Activated naive CD4-positive, alpha-beta T cell treated with anti-CD3 and anti-CD28 coated beads, Interleukin-2, amount 10 ng/mL, durations not matched to agents 7 days and 5 days (primary cell): ENCODE measurements at regions not wholly inside any gene's neighbourhood (a gene's known extent, or its start where the extent isn't known, plus 50 kb on each side); places are given as distances from the start of the nearest gene placed in this dataset.

Experiments used
- CTCF ChIA-PET: fragments of 350-600 bp; sonication (Branson Sonifier 250); formaldehyde crosslinking; loops from one replicate; lab custom pipeline; 2021; ENCODE audit warnings: antibody characterized with exemption; lab: Charles Lee
- DNase-seq: peaks from one replicate; pipeline ENCODE4 v3.0.0-alpha.2; 2020
- H3K27ac Mint-ChIP-seq: one replicate; pipeline ENCODE4 v1.8.0; 2021; ENCODE audit warnings: mild to moderate bottlenecking, moderate library complexity, mixed read lengths
- H3K27me3 Mint-ChIP-seq: one replicate; pipeline ENCODE4 v1.8.0; 2021; ENCODE audit warnings: mild to moderate bottlenecking, mixed read lengths
- H3K36me3 Mint-ChIP-seq: one replicate; pipeline ENCODE4 v1.8.0; 2021; ENCODE audit warnings: mixed read lengths
- H3K4me1 Mint-ChIP-seq: one replicate; pipeline ENCODE4 v1.8.0; 2021; ENCODE audit warnings: mixed read lengths
- H3K4me3 Mint-ChIP-seq: one replicate; pipeline ENCODE4 v1.8.0; 2021; ENCODE audit warnings: mild to moderate bottlenecking, moderate library complexity, mixed read lengths
- H3K9me3 Mint-ChIP-seq: one replicate; pipeline ENCODE4 v1.8.0; 2021; ENCODE audit warnings: mixed read lengths

DNA sequence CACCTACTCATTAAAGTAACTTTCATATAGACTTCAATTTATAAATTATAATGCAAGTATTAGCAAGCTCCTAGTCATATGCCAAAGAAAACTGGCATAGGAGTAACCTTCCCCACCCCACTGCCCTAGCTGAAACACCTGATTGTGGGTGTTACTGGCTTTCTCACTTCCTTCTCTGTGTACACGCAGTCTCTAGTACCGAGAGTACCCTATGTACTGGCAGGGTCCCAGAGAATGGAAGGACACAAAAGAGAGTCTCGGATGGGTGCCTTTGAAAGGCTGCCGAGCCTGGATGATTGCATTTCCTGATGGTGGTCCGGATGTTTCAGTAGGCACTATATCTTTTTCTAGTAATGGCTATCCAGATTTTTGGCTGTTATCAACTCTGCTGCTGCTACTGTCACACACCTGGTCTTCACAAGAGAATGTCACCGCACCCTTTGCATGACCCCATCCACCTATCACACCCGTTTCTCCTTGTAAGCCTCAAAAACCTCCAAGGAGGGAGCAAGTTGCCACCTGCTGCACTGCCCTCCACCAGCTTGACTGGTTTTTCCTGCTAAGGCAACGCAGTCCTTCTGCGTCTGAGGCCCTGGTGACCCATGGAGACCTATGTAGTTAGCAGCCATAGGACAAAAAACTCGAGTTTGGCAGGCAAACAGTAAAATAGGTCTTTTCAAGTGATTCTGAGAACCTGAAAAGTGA is 53.8 kb upstream of the CLINT1 start:
- DNase-seq: no peak
- no peaks in the 10 kb centered on the region for H3K9me3 Mint-ChIP-seq
- H3K27ac Mint-ChIP-seq: no peak overlapping the region
- peaks cover 7% of the 10 kb centered on the region for H3K27me3 Mint-ChIP-seq
- no peaks in the 10 kb centered on the region for H3K36me3 Mint-ChIP-seq
- H3K4me1 Mint-ChIP-seq: peaks cover 4% of the 10 kb centered on the region
- no peak overlapping the region for H3K4me3 Mint-ChIP-seq
- CTCF ChIA-PET: no interaction called here

DNA sequence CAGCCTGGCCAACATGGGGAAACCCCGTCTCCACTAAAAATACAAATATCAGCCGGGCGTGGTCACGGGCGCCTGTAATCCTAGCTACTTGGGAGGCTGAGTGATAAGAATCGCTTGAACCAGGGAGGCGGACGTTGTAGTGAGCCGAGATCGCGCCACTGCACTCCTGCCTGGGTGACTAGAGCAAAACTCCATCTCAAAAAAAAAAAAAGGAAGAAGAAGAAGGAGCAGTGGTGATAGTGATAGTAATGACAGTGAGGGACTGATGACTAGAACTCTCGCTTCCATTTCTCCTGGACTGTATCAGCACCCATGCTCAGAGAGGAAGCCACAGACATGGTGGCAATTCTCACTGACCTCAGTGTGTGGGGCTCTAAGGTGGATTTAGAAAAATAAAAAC is 52.6 kb upstream of the CLINT1 start:
- H3K27ac Mint-ChIP-seq: no peak overlapping the region
- peaks cover 10% of the 10 kb centered on the region for H3K27me3 Mint-ChIP-seq
- DNase-seq: no peak
- no peaks in the 10 kb centered on the region for H3K36me3 Mint-ChIP-seq
- no peaks in the 10 kb centered on the region for H3K9me3 Mint-ChIP-seq
- no peaks in the 10 kb centered on the region for H3K4me1 Mint-ChIP-seq
- no peak overlapping the region for H3K4me3 Mint-ChIP-seq
- CTCF ChIA-PET: no interaction called here
